Left colon (tissue), 2 donors: ENCODE measurements at regions not wholly inside any gene's neighbourhood (a gene's known extent, or its start where the extent isn't known, plus 50 kb on each side); places are given as distances from the start of the nearest gene placed in this dataset.
"Not testable (repeated sequence)": the region's sequence is repeated elsewhere in the genome, so short reads cannot be mapped to it uniquely, and the experiment has no call there.

Source experiments
- ATAC-seq: fragments of 200-7000 bp; cut with Tn5 transposase; one replicate; pipeline ENCODE4 v1.9.1; 2020; ENCODE audit warnings: mild to moderate bottlenecking, moderate library complexity
- DNase-seq, 2 donors: peaks; one replicate each; pipeline ENCODE4 v3.0.0-alpha.2; 2020
- intact Hi-C, 2 donors: fragments of 100-400 bp; cut with DNase I in 1 of 2; cut with micrococcal nuclease in 1 of 2; formaldehyde crosslinking; loops; one replicate each; pipeline versions ENCODE4 v1.11.2 to v1.14.0; 2022; cut with DNase I, micrococcal nuclease
- donor health status: DM: no; HTN: no; CAD: no.
- donor health status: DM: yes; HTN: yes; CAD: no.

DNA sequence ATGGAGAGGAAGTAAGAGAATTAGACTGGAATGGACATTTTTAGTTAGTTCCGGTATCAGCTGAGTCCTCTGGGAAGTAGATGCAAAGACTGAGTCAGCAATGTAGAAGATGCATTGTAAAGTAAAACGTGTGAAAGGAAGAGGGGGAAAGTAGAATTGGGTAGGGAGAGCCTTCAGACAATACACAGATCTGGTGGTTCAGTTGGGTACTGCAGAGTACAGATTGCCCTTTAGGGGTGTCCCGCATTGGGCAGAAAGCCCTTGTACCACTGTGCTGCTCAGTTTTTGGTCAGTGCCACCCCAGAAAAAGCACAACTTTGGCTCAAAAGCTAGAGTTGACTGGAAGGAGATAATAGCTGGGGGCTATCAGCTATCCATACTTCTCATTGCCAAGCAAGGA is 247.4 kb downstream of the KBTBD8 start:
- no peak for ATAC-seq
- no peak for DNase-seq
- intact Hi-C loops: no loop called here

DNA sequence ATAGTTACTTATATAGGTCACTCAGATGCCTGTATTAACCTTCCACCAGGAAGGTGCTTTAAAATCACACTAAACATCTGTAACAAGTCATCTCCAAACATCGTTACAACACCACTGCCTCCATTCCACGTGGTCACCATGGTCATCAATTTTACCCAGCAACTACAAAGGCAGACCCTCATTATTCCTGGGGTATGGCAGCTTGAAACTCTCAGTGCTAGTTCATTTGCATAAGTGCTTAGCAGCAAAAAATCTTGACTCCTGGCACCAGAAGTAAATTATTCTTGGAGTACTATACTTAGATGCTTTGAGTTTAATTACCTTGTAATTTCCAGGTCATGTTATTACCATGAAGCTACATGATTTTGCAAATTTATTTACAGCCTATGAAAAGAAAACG is 250.6 kb downstream of the KBTBD8 start:
- ATAC-seq (no peak), DNase-seq (no peak)
- intact Hi-C loops: no loop called here

DNA sequence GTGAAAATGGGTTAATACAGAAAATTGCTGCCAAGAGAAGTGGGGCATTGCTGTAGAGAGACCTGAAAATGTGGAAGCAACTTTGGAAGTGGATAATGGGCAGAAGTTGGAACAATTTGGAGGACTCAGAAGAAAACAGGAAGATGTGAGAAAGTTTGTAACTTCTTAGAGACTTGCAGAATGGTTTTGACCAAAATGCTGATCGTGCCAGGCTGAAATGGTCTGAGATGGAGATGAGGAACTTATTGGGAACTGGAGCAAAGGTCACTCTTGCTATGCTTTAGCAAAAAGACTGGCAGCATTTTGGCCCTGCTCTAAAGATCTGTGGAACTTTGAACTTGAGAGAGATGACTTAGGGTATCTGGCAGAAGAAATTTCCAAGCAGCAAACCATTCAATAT is 254.8 kb downstream of the KBTBD8 start:
- ATAC-seq, intact Hi-C loops, DNase-seq: not testable (repeated sequence)

DNA sequence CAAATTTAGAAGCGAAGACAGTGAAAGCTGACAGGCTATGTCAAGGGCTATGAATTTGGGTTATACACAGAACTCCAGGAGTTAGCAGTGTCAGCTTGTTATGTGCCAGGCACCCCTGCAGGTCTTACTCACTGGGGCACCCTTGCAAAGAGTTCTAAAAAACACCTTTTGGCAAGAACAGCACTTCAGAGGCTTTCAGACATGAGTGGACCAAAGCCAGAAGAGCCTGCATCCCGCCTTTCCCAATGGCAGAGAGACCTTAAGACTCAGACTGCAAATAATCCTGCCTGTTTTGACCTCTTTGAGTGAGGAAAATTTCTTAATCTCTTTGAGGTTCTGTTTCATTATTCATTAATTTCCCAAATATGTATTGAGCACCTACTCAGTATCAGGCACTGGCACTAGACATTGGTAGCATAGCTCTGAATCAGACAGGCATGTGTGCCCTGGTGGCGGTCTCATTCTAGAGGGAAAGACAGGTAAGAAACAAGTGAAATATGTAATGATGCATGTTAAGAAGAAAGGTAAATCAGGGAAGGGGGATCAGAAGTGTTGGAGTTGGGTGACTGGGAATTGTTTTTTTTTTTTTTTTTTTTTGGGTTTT is 280.0 kb downstream of the KBTBD8 start:
- intact Hi-C loops: no loop called here
- no peak for DNase-seq
- no peak for ATAC-seq

DNA sequence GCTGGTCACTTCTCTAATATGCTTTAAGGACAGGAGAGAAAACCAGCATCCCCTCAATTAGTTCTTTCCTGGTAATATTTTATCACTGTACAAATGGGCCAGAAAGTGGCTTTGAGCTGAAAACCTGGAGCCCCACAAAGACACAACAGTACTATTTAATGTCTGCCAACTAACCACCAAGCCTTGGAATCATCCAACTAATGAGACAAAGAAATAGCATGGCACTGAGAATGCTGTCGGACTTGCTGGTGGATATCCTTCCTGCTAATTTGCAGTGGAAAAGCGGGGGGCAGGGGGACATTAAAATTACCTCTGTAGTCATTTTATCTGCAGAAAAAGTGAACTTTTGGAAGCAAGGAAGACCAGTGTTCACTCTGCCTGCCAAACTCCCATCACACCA is 288.5 kb downstream of the KBTBD8 start:
- intact Hi-C loops: no loop called here
- DNase-seq (no peak), ATAC-seq (no peak)

DNA sequence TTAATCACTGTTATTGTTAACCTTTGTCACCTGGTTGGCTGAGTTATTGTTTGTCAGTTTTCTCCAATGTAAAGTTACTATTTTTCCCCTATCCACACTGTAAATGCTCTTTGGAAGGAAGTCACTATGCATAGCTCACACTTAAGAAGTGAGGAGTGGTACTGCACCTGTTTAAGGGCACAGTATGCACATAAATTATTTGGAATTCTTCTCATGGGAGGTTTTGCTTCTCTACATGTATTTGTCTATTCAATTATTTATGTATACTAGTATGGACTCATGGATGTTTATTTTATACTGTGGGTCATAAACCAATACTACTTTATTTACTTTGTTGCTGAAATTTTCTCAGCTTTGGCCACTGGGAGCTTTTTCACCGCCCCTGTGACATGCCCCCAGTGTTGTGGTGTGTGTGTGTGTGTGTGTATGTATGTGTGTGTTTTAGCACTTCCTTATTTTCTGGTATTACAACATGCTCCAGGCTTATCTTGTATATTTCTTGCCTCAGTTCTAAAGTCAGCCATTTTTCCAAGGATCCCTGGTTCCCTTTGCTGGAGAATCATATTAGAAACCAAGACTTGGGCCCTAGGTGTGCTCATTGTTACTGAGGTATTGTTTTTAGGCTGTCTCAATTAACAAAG is 290.5 kb downstream of the KBTBD8 start:
- ATAC-seq: no peak
- intact Hi-C loops: no loop called here
- DNase-seq: no peak

DNA sequence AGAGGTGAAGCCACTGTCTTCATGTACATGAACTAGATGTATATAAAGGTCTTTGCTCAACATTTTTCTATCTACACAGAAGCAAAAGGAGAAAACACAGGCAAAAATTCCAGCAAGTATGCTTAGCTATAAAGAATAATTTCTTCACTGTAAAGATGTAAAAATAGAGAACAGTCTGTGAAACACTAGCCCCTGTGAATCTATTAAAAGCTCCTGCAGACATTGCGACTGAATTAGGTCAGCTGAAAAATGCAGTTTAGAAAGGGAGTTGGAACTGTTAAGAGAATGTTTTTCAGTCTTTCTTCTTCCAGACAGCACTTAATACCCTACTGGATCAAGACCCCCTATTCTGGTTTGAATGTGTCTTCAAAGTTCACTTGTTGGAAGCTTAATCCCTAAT is 291.5 kb downstream of the KBTBD8 start:
- DNase-seq: no peak
- intact Hi-C loops: no loop called here
- no peak for ATAC-seq

DNA sequence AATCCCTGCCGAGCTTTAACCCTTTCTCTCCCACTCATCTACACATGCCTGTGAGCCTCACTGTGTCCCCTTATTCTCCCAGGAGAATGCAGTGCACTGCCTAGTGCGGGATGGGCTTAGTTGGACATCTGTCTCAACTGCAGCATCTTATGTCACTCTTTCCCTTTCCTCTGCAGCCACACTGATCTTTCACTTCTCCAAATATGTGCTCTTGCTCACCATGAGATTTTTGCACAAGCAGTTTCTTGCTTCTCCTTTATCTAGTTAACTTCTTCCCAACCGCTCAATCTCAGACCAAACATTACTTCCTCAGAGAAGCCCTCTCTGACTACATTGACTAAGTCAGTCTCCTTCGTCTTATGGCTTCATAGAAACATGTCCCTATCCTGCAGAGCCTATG is 292.3 kb downstream of the KBTBD8 start:
- intact Hi-C loops: no loop called here
- ATAC-seq (peak; percentile 5), DNase-seq (no peak)

DNA sequence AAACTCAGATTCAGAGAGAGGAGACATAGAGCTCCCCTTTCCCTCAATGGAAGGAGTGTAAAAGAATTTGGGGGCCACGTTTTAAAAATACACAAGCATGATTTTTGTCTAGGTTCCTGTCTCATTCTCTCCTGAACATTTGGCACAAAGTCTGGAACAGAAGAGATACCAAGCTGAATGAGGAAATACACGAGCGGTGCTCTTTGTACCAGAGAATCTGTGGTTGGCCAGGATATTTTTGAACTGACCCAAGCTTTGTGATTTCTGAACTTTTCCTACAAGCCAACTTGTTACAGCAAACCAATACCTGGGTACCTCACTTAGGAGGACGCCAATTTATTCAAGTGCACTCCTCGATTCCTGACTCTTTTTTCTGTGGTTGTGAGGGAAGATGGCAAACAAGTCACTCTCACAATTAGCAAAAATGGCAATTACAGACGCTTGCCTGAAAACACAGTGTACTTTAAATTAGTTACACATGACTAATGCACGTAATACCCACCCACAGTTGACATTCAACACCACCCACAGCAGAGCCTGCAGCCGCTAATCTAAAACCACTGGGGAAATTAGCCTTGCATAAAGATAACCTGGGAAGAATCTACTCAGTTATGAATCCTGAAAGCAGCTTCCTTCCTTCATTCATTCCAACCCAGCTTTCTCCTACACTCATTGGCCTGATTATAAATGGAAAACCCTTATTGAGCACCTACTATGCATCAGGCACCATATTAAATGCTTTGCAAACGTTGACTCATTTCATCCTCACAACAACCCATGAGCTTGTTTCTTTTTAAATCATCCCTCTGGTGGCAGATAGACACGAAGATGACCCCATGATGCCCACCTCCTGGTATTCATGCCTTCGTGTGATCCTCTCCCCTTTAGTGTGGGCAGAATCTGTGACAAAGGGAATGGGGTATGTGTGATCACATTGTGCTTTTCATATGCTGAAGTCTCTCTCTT is 293.5 kb downstream of the KBTBD8 start:
- intact Hi-C loops: no loop called here
- DNase-seq: no peak
- ATAC-seq: no peak

DNA sequence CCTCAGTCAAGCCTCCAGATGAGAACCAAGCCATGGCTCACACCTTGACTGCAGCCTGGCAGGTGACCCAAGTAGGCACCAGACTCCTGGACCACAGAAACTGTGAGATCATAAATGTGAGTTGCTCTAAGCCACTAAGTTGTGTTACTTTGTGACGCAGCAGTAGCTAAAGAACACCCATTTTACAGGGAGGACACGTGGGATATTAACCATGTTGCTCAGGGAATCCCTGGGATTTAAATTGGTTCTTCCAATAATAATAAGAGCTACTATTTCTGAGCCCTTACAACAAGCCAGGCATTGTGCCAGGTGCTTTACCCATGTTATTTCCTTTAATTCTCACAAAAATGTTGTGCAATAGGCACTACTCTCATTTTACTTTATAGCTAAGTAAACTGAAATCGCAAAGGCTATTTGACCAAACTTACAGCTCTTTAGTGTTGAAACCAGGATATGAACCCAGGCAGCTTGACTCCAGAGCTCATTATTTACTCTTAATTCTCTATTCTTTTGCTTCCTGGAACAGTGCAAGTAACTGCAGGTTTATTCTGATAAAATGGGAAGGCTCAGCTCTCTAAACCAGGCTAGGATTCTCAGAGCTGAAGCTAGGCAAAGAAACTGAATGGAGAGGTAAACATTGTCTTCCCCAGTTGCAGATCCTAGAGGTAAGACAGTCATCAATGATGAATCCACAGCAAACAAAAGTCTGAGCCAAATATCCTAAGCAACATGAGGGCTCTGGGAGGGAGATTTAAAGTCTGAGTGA is 294.4 kb downstream of the KBTBD8 start:
- ATAC-seq (peak; percentile 50), DNase-seq (peak in 1 of 2 donors; percentile 22)

DNA sequence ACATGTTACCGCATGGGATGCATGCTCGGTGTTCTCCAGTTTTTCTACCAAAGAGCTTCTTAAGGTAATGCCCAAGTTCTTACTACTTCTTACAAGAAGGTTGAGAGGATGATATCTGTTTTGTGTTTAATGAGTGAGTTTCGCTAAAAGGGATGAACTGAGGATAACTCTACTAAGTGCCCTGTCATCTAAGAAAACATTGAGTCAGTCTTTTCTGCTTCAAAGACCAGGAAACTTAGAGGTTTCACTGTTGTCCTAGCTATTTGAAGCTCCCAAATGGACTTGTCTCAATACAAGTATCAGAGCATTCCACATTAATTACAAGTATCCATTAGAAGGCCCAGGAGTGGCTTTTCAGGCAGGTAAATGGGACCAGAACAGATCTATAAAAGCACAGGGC is 296.2 kb downstream of the KBTBD8 start:
- intact Hi-C loops: no loop called here
- DNase-seq (no peak), ATAC-seq (no peak)

More for the DNA sequence above, 294.4 kb downstream of the KBTBD8 start:
- intact Hi-C loops: no loop called here

DNA sequence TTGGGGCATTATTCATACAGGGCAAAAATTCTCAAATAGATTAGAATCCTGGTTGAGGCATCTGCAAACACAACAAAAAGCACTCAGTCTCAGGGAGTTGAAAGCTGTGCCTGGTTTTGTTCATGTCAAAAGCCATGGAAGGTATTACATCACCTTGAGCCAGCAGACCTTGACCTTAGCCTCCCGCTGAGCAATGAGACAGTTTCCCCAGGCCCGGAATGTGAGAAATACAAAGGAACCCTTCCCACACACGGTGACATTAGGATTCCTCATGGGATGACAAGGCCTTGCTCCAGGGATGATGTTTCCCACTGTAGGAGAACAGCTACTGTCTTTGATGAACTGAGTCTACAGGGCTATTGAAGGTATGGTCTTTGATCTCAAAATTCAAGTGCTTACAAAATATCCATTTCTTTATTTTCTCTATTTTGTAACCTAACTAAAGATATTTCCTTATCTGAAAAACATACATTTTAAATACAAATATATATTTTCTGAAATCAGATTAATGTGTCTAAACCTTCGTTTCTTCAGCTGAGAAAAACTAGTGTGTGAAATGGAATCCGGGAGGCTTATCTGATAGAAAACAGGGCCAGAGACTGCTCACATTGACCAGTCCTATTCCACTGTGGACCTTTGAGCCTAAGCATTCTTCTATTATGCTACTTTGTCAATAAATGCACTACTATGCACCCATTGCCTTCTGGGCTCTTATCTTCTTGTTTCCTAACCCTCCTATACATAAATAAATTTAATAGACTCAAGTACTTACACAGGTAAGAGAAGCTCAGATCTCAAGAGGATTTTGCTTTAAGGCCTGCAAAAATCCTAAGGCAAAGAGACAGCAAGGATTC is 298.2 kb downstream of the KBTBD8 start:
- DNase-seq (no peak), ATAC-seq (no peak)
- intact Hi-C loops: no loop called here

DNA sequence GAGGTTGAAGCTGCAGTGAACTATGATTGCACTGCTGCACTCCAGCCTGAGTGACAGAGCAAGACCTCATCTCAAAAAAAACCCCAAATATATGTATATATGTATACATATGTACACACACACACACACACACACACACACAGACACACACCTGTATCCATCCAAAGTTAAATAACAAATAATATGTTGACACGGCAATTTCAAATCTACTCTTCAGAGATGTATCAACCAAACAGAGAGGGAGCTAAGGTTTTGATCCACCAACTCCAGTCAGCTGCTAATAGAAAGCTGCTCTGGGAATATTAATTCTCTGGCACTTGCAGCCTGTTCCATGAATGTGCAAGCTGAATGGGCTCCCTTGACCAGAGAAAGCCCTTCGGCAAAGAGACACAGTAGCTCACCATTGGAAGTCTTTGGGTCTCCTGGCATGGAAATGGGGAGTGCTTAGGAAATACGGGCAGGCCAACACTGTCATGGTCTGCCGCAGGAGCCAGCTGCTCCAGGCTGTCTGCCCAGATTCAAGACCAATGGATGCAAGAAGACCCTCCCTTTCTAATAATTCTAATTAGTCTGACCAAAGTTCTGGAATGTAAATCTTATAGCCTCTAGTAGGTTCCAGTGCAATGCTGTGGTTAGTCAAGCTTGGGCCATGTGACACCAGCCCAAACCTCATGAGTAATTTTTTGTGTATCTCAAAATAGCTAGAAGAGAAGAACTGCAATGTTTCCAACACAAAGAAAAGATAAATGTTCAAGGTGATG is 299.8 kb downstream of the KBTBD8 start:
- intact Hi-C loops: no loop called here
- no peak for DNase-seq
- ATAC-seq: no peak

DNA sequence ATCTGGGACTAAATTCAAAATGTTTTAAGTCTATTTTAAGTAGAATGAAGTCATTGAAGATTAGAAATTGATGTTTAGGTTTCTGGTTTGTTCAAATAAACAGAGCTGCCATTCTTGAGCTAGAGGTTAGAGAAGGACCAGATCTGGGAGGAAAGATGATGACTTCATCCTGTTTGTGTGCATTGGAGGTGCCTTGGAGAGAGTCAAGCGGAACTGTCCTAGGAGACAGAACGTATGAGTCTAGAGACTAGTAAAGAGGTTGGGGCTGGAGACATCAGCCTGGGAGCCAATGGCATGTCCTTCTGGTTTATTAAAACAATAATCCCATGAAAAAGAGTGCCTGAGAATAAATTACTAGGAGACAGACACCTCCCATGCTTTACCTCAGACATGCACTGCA is 303.4 kb downstream of the KBTBD8 start:
- intact Hi-C loops: no loop called here
- ATAC-seq (no peak), DNase-seq (no peak)

DNA sequence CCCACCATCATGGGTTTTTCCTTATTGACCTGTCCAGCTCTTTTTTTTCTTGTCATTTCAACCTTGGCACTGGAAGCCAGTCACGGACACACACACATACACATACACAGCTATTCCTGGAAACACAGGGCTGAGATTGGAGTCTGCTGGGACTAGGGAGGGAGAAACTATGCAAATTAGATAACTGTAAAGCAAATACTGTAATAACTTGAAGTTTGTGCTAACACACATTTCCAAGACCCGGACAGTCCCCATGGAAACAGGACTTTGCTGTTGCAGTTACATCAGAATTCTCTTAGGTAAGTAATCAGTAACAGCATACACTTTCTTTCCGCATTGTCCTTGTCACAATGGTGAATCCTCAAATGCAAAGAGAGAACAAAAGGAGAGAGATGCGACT is 304.4 kb downstream of the KBTBD8 start:
- no peak for DNase-seq
- intact Hi-C loops: no loop called here
- no peak for ATAC-seq

DNA sequence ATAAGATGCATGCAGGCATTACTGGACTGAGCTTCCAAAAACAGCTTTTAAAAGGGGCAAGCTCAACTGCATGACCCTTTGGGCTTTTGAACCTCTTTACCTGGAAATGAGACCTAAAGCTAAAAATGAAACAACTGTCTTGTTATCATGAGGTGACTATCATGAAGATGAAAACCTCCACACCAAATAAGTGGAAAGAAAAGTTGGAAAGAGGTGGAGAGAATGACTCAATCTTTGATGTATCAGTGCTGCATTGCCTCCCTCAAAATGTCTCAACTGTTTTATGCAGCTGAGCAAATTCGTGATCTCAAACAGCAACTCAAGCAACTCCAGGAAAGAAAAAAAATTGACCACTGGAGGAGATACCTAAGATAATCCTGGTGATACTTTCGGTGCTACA is 307.1 kb downstream of the KBTBD8 start:
- DNase-seq: no peak
- no peak for ATAC-seq
- intact Hi-C loops: no loop called here

DNA sequence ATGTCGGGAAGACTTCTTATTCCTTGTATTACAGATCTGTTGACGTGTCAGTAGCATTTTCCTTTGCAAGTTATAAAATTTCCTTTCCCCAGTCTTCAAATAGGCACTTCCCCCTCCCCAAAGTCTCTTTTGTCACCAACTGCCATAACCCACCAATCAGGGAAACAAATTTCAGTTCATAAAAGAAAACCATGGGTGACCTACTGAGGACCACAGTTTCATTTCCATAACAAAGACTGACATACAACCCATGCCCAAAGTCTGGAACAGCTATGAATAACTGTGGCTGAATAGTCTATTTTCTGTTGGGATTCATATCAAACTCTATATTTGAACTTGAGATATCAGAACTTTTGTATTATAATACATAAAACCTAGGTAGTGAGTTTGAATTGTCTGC is 307.8 kb downstream of the KBTBD8 start:
- ATAC-seq (no peak), DNase-seq (no peak)
- intact Hi-C loops: no loop called here

DNA sequence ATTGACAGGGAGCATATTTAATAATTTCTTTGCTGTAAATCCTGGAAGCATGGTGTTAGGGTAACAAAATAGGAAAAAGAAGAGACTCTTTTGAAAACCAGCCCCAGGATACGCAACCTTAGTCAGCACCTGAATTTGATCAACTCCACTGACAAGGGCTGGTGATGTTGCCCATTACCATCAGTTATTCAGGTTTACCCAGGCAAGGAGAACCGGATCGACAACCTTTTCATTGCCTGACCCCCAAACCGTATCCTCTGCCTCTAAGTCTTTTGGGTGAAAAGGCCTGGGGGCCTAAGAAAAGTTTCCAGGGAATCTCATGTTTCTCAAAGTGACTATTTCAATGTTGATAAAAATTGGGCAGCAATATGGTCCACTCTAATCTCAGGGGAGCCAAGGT is 313.3 kb downstream of the KBTBD8 start:
- ATAC-seq: no peak
- no peak for DNase-seq
- intact Hi-C loops: no loop called here
